Hematopoietic multipotent progenitor cell treated with erythropoietin and hydrocortisone succinate and interleukin-3 and kit ligand, for 8 days (in vitro differentiated cells): ENCODE measurements at regions not wholly inside any gene's neighbourhood (a gene's known extent, or its start where the extent isn't known, plus 50 kb on each side); places are given as distances from the start of the nearest gene placed in this dataset.

Experiments used
- DNase-seq: peaks from one replicate; pipeline ENCODE4 v3.0.0-alpha.2; 2015

- DNase-seq = no peak
These were observed 1824.7 kb downstream of the PCDH7 start for GRCh38 chr4:32544846-32545245.

- DNase-seq = no peak
These were observed 1831.8 kb downstream of the PCDH7 start for GRCh38 chr4:32551943-32552342.

GRCh38 chr4:32560306-32560705 lies 1840.1 kb downstream of the PCDH7 start:
- no peak for DNase-seq

GRCh38 chr4:32562010-32562409 lies 1841.8 kb downstream of the PCDH7 start:
- DNase-seq = no peak

- DNase-seq = no peak
These were observed 1844.5 kb downstream of the PCDH7 start for GRCh38 chr4:32564626-32565025.

GRCh38 chr4:32569861-32570260 lies 1849.7 kb downstream of the PCDH7 start:
- DNase-seq = no peak

- DNase-seq = no peak
These were observed 1852.2 kb downstream of the PCDH7 start for GRCh38 chr4:32572366-32572765.

- no peak for DNase-seq
These were observed 1854.6 kb downstream of the PCDH7 start for GRCh38 chr4:32574803-32575202.

- DNase-seq = no peak
These were observed 1868.9 kb downstream of the PCDH7 start for GRCh38 chr4:32589097-32589496.

GRCh38 chr4:32589853-32590252 lies 1869.7 kb downstream of the PCDH7 start:
- DNase-seq = no peak

GRCh38 chr4:32597354-32597753 lies 1877.2 kb downstream of the PCDH7 start:
- DNase-seq = no peak

- no peak for DNase-seq
These were observed 1881.7 kb downstream of the PCDH7 start for GRCh38 chr4:32601848-32602247.

- no peak for DNase-seq
These were observed 1887.8 kb downstream of the PCDH7 start for GRCh38 chr4:32607978-32608377.

- no peak for DNase-seq
These were observed 1904.9 kb downstream of the PCDH7 start for GRCh38 chr4:32624943-32625603.

GRCh38 chr4:32625687-32626337 lies 1905.6 kb downstream of the PCDH7 start:
- no peak for DNase-seq

- no peak for DNase-seq
These were observed 1911.7 kb downstream of the PCDH7 start for GRCh38 chr4:32631831-32632230.

- no peak for DNase-seq
These were observed 1913.3 kb downstream of the PCDH7 start for GRCh38 chr4:32633421-32633820.

- DNase-seq = no peak
These were observed 1925.5 kb downstream of the PCDH7 start for GRCh38 chr4:32645653-32646052.

- DNase-seq = no peak
These were observed 1937.8 kb downstream of the PCDH7 start for GRCh38 chr4:32658019-32658418.

- DNase-seq = no peak
These were observed 1941.1 kb downstream of the PCDH7 start for GRCh38 chr4:32661229-32661628.

GRCh38 chr4:32662803-32663202 lies 1942.6 kb downstream of the PCDH7 start:
- no peak for DNase-seq

- no peak for DNase-seq
These were observed 1952.2 kb downstream of the PCDH7 start for GRCh38 chr4:32672359-32672758.

- no peak for DNase-seq
These were observed 1960.8 kb downstream of the PCDH7 start for GRCh38 chr4:32680946-32681345.

GRCh38 chr4:32684160-32684559 lies 1964.0 kb downstream of the PCDH7 start:
- no peak for DNase-seq

- DNase-seq = no peak
These were observed 1966.0 kb downstream of the PCDH7 start for GRCh38 chr4:32686123-32686522.
